CD4-positive, CD25-positive, alpha-beta regulatory T cell (primary cell): ENCODE measurements at regions not wholly inside any gene's neighbourhood (a gene's known extent, or its start where the extent isn't known, plus 50 kb on each side); places are given as distances from the start of the nearest gene placed in this dataset.
"Not testable (repeated sequence)": the region's sequence is repeated elsewhere in the genome, so short reads cannot be mapped to it uniquely, and the experiment has no call there.

ENCODE experiments used
- ATAC-seq, 2 donors: fragments of 150-1000 bp; cut with Tn5 transposase; one replicate each; pipeline ENCODE4 v1.10.0; 2021; ENCODE audit warnings: low read depth in 2 of 2, moderate number of reproducible peaks in 2 of 2, moderate library complexity in 1 of 2
- DNase-seq, 3 donors: peaks; one replicate each; pipeline versions ENCODE4 v3.0.0 to v3.0.0-alpha.2; 2012 to 2022; ENCODE audit warnings: mixed read lengths in 1 of 3
- H3K27ac ChIP-seq: one replicate; pipeline ENCODE4 v1.7.0; 2013; ENCODE audit warnings: mild to moderate bottlenecking, low read length; ENCODE audit not compliant: insufficient read depth, poor library complexity, severe bottlenecking
- H3K27me3 ChIP-seq: one replicate; pipeline ENCODE4 v1.7.0; 2013; ENCODE audit warnings: low read length; ENCODE audit not compliant: control insufficient read depth, insufficient read depth
- H3K36me3 ChIP-seq: one replicate; pipeline ENCODE4 v1.7.0; 2013; ENCODE audit warnings: mild to moderate bottlenecking, low read length, moderate library complexity; ENCODE audit not compliant: control insufficient read depth, insufficient read depth
- H3K4me1 ChIP-seq: 2 replicates; pipeline ENCODE4 v1.7.0; 2013; ENCODE audit warnings: mild to moderate bottlenecking, low read length; ENCODE audit not compliant: insufficient read depth, control insufficient read depth, poor library complexity, severe bottlenecking
- H3K4me3 ChIP-seq: one replicate; pipeline ENCODE4 v1.7.0; 2013; ENCODE audit warnings: low read depth, mild to moderate bottlenecking, low read length, moderate library complexity
- H3K9me3 ChIP-seq, 2 experiments: 1 replicate in 1 of 2; 2 replicates in 1 of 2; pipeline ENCODE4 v1.7.0; 2013; ENCODE audit warnings: low read length in 2 of 2, mild to moderate bottlenecking in 1 of 2, moderate library complexity in 1 of 2; ENCODE audit not compliant: control insufficient read depth in 2 of 2
- H3K27ac Mint-ChIP-seq, 3 donors: one replicate each; pipeline ENCODE4 v1.8.0; 2020 to 2022; ENCODE audit warnings: mild to moderate bottlenecking in 3 of 3, mixed read lengths in 3 of 3, moderate library complexity in 2 of 3
- H3K27me3 Mint-ChIP-seq: one replicate; pipeline ENCODE4 v1.8.0; 2022; ENCODE audit warnings: mild to moderate bottlenecking, mixed read lengths
- H3K36me3 Mint-ChIP-seq: one replicate; pipeline ENCODE4 v1.8.0; 2020; ENCODE audit warnings: mixed read lengths
- H3K4me1 Mint-ChIP-seq, 4 donors: one replicate each; pipeline ENCODE4 v1.8.0; 2020 to 2022; ENCODE audit warnings: mixed read lengths in 4 of 4, mild to moderate bottlenecking in 1 of 4
- H3K4me3 Mint-ChIP-seq, 4 donors: one replicate each; pipeline ENCODE4 v1.8.0; 2020 to 2022; ENCODE audit warnings: mild to moderate bottlenecking in 4 of 4, mixed read lengths in 4 of 4, moderate library complexity in 3 of 4
- H3K9me3 Mint-ChIP-seq, 7 donors: one replicate each; pipeline ENCODE4 v1.8.0; 2020 to 2022; ENCODE audit warnings: mixed read lengths in 7 of 7, mild to moderate bottlenecking in 3 of 7, moderate library complexity in 2 of 7

GRCh38 chr16:70062947-70063346 lies 51.2 kb upstream of the PDPR start:
- DNase-seq, ATAC-seq, H3K27me3 Mint-ChIP-seq, H3K9me3 Mint-ChIP-seq, H3K27ac ChIP-seq, H3K4me1 ChIP-seq, H3K36me3 Mint-ChIP-seq, H3K4me3 Mint-ChIP-seq, H3K36me3 ChIP-seq, H3K9me3 ChIP-seq, H3K27ac Mint-ChIP-seq, H3K27me3 ChIP-seq, H3K4me3 ChIP-seq: not testable (repeated sequence)
- peaks cover 0 to 28% (median 11%) of the 10 kb centered on the region in 4 donors for H3K4me1 Mint-ChIP-seq
